ENCODE measurements at regions not wholly inside any gene's neighbourhood (a gene's known extent, or its start where the extent isn't known, plus 50 kb on each side); places are given as distances from the start of the nearest gene placed in this dataset.
A peak's percentile ranks its signal among the peaks of the same experiment; 100 is the strongest.

DNA sequence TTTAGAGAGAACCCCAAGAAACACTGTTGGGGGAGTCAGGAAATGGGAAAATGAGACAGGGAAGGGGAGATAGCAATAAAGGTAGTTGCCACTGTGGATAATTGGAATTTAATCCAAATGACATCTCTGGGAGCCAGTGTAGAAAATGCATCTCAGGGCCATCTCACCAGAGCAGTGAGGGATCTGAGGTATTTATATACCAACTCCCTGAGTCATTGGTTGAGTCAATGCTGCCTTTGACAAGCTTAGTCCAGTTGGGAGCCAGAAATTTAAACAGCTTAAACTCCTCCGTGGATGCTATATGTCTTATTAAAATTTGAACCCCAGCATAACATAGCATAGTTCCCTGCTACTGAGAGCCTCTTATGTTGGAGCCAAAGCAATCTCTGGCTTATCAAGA lies 140.3 kb downstream of the SLC30A10 start:
- Histone ChIP-seq H4K20me1 (ENCODE audit: insufficient read depth) (no peaks in the 10 kb centered on the region), H3K9me3 (no peaks in the 10 kb centered on the region), H3K36me3 (replicated peaks in 1 of 2; ENCODE audit: control insufficient read depth in 1 of 2, insufficient read depth in 2 of 2, low read length in 1 of 2) (no peaks in the 10 kb centered on the region), H3K27ac (ENCODE audit: low read depth in 2 of 2, low read length in 1 of 2) (no peak overlapping the region), H3K4me2 (no peak overlapping the region), H3K4me3 (ENCODE audit: low read depth in 2 of 2, low read length in 1 of 2) (no peak overlapping the region), H3K27me3 (ENCODE audit: insufficient read depth) (no peaks in the 10 kb centered on the region), H3F3A (replicated peaks; ENCODE audit: insufficient read depth) (peaks cover 8% of the 10 kb centered on the region), H3K79me2 (ENCODE audit: insufficient read depth) (no peaks in the 10 kb centered on the region), H3K4me1 (ENCODE audit: control insufficient read depth in 1 of 2, insufficient read depth in 2 of 2, low read depth in 1 of 2, low read length in 1 of 2) (peaks cover 14 to 35% of the 10 kb centered on the region in 2 experiments), H3K9ac (no peak overlapping the region), H3K9me2 (no peaks in the 10 kb centered on the region), H2AFZ (ENCODE audit: low read depth) (no peak overlapping the region)
- TF ChIP-seq JUND (IDR thresholded peaks at IDR 0.05) (0 out of 2 replicates have a peak, but pooled peaks have one; percentile 7), ZBTB33 (IDR thresholded peaks at IDR 0.05; ENCODE audit: borderline replicate concordance, low read depth) (no peak)
- TF ChIP-seq, protein P1, sequence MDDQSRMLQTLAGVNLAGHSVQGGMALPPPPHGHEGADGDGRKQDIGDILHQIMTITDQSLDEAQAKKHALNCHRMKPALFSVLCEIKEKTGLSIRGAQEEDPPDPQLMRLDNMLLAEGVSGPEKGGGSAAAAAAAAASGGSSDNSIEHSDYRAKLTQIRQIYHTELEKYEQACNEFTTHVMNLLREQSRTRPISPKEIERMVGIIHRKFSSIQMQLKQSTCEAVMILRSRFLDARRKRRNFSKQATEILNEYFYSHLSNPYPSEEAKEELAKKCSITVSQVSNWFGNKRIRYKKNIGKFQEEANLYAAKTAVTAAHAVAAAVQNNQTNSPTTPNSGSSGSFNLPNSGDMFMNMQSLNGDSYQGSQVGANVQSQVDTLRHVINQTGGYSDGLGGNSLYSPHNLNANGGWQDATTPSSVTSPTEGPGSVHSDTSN (IDR thresholded peaks at IDR 0.05) = no peak
- CTCF ChIA-PET = no interaction called here
- POLR2A ChIA-PET = no interaction called here
- WGBS (ENCODE audit: low lambda C conversion rate) = 54% methylated on average over 1 of the region's 1 CpG
- DNase-seq = no peak

DNA sequence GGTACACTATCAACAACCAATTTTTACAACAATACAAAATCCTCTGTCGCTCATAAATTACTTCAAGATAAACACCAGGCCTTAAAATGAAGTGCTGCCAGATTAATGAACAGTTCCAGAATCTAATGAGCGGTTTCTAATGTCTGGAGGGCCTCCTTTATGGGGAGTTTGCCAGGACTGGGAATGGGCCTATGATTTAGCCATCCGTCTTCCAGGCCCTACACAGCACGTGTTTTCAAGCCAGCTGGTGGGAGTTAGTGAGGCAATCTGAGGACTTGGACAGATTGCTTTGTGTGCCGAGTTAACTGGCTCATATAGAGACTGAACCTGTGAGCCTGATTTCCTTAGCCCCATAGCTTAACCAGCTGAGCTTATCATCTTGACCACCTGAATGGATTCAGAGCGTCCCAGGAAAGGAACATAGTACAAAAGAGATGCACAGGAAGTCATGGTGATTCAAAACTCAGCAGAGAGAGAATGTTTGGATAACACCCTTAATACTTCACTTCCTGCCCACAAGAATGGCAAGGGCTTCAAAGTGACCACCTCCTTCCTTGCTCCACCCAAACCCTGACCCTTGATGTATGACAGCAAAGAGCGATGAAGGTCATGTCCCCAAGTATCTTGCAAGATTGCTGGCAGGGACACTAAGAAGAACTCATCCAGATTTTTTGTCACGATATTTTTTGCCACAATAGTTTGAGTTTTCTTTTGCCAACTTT lies 143.5 kb downstream of the SLC30A10 start:
- Histone ChIP-seq H4K20me1 (ENCODE audit: insufficient read depth) (no peaks in the 10 kb centered on the region), H3K4me3 (ENCODE audit: low read depth in 2 of 2, low read length in 1 of 2) (no peak overlapping the region), H3K9me2 (no peaks in the 10 kb centered on the region), H3K9me3 (no peaks in the 10 kb centered on the region), H3K9ac (no peak overlapping the region), H3K27me3 (ENCODE audit: insufficient read depth) (no peaks in the 10 kb centered on the region), H3F3A (replicated peaks; ENCODE audit: insufficient read depth) (no peaks in the 10 kb centered on the region), H2AFZ (ENCODE audit: low read depth) (no peak overlapping the region), H3K4me1 (ENCODE audit: control insufficient read depth in 1 of 2, insufficient read depth in 2 of 2, low read depth in 1 of 2, low read length in 1 of 2) (peaks cover 0 to 13% of the 10 kb centered on the region in 2 experiments; a peak in 2 of 4 replicates), H3K36me3 (replicated peaks in 1 of 2; ENCODE audit: control insufficient read depth in 1 of 2, insufficient read depth in 2 of 2, low read length in 1 of 2) (no peaks in the 10 kb centered on the region), H3K79me2 (ENCODE audit: insufficient read depth) (no peaks in the 10 kb centered on the region), H3K27ac (ENCODE audit: low read depth in 2 of 2, low read length in 1 of 2) (peak overlapping the region in 1 of 2 experiments; percentile 18; a peak in 1 of 4 replicates), H3K4me2 (no peak overlapping the region)
- TF ChIP-seq GABPA (IDR thresholded peaks at IDR 0.05; ENCODE audit: low read depth) = no peak
- TF ChIP-seq MEF2A (IDR thresholded peaks at IDR 0.05; ENCODE audit: borderline replicate concordance, low read depth) = no peak
- no peak for TF ChIP-seq RCOR1 (IDR thresholded peaks at IDR 0.05; ENCODE audit: low read length)
- TF ChIP-seq, protein P2, sequence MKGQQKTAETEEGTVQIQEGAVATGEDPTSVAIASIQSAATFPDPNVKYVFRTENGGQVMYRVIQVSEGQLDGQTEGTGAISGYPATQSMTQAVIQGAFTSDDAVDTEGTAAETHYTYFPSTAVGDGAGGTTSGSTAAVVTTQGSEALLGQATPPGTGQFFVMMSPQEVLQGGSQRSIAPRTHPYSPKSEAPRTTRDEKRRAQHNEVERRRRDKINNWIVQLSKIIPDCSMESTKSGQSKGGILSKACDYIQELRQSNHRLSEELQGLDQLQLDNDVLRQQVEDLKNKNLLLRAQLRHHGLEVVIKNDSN (IDR thresholded peaks at IDR 0.05; ENCODE audit: borderline replicate concordance, low read depth) = no peak
- no peak for TF ChIP-seq JUND (IDR thresholded peaks at IDR 0.05)
- no peak for TF ChIP-seq MXI1 (IDR thresholded peaks at IDR 0.05; ENCODE audit: low read depth, low read length)
- no peak for TF ChIP-seq FOSL2 (IDR thresholded peaks at IDR 0.05; ENCODE audit: borderline replicate concordance, low read depth)
- TF ChIP-seq, protein P3, sequence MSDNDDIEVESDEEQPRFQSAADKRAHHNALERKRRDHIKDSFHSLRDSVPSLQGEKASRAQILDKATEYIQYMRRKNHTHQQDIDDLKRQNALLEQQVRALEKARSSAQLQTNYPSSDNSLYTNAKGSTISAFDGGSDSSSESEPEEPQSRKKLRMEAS (IDR thresholded peaks at IDR 0.05; ENCODE audit: low read depth) = no peak
- 84% methylated on average over 8 of the region's 8 CpGs for WGBS (ENCODE audit: low lambda C conversion rate)
- CTCF ChIA-PET = no interaction called here
- no peak for DNase-seq
- POLR2A ChIA-PET = no interaction called here

Data from SK-N-SH (cell line).